Sigmoid colon (tissue), 3 donors: ENCODE measurements at regions not wholly inside any gene's neighbourhood (a gene's known extent, or its start where the extent isn't known, plus 50 kb on each side); places are given as distances from the start of the nearest gene placed in this dataset.

ENCODE experiments used
- POLR2A ChIP-seq, 2 donors: fragments of 450-650 bp; IDR thresholded peaks; one replicate each; pipeline ENCODE4 v1.6.1; 2016; ENCODE audit warnings: antibody characterized with exemption in 2 of 2, mild to moderate bottlenecking in 2 of 2, moderate library complexity in 2 of 2
- TF ChIP-seq, protein P1 (sequence below), 4 experiments: fragments of 450-650 bp in 3 of 4; fragments of 200-600 bp in 1 of 4; IDR thresholded peaks; one replicate each; pipeline ENCODE4 v1.5.1; 2016 to 2019; ENCODE audit warnings: antibody characterized with exemption in 4 of 4, mild to moderate bottlenecking in 3 of 4, moderate library complexity in 2 of 4

- TF ChIP-seq, protein P1, sequence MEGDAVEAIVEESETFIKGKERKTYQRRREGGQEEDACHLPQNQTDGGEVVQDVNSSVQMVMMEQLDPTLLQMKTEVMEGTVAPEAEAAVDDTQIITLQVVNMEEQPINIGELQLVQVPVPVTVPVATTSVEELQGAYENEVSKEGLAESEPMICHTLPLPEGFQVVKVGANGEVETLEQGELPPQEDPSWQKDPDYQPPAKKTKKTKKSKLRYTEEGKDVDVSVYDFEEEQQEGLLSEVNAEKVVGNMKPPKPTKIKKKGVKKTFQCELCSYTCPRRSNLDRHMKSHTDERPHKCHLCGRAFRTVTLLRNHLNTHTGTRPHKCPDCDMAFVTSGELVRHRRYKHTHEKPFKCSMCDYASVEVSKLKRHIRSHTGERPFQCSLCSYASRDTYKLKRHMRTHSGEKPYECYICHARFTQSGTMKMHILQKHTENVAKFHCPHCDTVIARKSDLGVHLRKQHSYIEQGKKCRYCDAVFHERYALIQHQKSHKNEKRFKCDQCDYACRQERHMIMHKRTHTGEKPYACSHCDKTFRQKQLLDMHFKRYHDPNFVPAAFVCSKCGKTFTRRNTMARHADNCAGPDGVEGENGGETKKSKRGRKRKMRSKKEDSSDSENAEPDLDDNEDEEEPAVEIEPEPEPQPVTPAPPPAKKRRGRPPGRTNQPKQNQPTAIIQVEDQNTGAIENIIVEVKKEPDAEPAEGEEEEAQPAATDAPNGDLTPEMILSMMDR (IDR thresholded peaks at IDR 0.05) = no peak
- no peak for TF ChIP-seq POLR2A (IDR thresholded peaks at IDR 0.05)
Measured at GRCh38 chr5:36529142-36529541, 77.3 kb upstream of the SLC1A3 start.
